ENCODE measurements at regions not wholly inside any gene's neighbourhood (a gene's known extent, or its start where the extent isn't known, plus 50 kb on each side); places are given as distances from the start of the nearest gene placed in this dataset.

DNA sequence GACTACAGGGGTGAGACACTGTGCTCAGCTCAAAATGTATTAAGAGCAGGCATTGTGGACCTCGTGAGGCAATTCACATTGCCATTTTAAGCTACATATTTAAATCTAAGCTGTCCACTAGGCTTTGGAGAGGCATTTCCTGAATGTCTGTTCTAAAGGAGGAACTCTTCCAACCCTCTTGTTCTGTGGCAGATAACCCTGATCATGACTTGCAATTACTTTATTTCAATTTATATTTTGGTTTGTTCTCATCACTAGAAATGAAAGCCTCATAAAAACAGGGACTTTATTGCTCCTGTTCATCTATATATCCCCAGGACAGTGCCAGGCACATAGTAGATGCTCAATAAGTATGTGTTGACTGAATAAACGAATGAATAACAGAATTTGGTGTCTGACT is 84.0 kb upstream of the SALL4 start:
- no peak for ATAC-seq (replicated peaks)
- Mint-ChIP-seq H3K9me3 (no peaks in the 10 kb centered on the region), H3K27me3 (peaks cover 0 to 13% of the 10 kb centered on the region in 2 donors), H3K4me3 (no peak overlapping the region), H3K4me1 (ENCODE audit: low read depth in 2 of 2) (no peaks in the 10 kb centered on the region), H3K27ac (no peak overlapping the region), H3K36me3 (ENCODE audit: insufficient read depth) (no peaks in the 10 kb centered on the region)
- no peak for DNase-seq

DNA sequence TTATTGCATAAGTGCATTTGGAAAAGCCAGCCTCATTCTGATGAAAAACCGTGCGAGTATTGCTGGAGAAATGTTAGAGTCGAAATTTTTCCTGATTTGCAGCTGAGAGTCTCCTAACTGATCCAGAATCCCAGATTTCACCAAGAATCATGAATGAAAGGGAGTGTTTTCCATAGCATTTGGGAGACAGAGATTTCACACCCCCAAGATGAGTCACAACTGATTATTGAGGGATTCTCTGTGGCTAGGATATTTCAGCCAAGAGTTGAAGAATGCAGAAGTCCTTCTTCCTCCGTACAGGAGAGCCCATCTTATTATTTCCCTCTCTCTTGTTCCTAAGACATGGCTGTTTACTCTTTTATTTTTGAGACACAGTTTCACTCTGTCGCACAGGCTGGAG is 82.2 kb upstream of the SALL4 start:
- no peaks in the 10 kb centered on the region for H3K36me3 Mint-ChIP-seq (ENCODE audit: insufficient read depth)
- H3K4me1 Mint-ChIP-seq (ENCODE audit: low read depth in 2 of 2) = no peaks in the 10 kb centered on the region
- H3K9me3 Mint-ChIP-seq = no peaks in the 10 kb centered on the region

DNA sequence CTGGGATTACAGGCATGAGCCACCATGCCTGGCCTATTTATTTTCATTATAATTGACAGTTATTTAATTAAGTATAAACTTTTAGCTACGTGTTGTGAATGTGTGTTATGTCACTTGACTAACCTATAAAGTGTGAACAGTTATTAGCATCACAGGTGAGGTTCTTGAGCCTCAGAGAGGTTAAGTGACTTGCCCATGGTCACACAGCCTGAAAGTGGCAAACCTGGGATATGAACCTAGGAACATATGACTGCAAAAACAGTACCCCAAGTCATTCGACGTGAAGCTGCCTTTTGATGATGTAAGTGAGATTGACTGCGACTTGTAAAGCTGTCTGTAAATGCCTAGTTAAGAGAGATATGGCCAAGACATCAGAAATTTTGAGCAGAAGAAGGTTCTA is 77.9 kb upstream of the SALL4 start:
- Mint-ChIP-seq H3K27ac (no peak overlapping the region), H3K27me3 (peaks cover 0 to 21% of the 10 kb centered on the region in 2 donors)

More for the DNA sequence above, 82.2 kb upstream of the SALL4 start:
- no peak overlapping the region for H3K4me3 Mint-ChIP-seq
- ATAC-seq (replicated peaks) (no peak), DNase-seq (no peak)
- H3K27ac Mint-ChIP-seq = no peak overlapping the region
- H3K27me3 Mint-ChIP-seq = peaks cover 0 to 13% of the 10 kb centered on the region in 2 donors

DNA sequence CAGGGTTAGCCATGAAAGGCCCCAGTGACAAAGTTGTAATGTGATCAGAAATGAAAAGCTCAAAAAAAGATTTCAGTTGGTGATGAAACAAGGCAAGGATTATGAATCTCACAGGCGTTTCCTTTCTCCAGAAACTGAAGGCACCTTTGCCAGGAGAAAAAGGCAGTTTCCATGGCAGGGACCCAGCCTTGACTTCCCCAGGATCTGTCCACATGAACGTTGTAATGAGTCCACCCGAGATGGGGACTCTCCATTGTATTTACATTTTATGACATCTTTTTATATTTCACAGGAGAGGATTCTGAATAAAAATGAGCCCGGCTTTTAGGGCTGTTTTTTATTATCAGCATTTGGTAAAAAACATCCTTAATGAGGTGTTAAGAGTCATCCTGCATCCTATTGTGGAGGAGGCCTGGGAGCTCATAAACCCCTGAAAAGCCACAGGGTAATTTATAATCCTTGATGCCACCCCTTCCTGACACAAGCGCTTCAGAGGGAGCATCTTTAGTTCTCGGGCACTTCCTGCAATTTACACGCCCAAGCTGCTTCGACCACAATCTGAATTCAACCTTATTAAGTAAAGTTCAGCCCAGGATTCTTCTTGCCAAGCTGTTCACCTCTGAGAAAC is 74.1 kb upstream of the SALL4 start:
- no peaks in the 10 kb centered on the region for H3K36me3 Mint-ChIP-seq (ENCODE audit: insufficient read depth)
- no peak overlapping the region for H3K4me3 Mint-ChIP-seq
- no peak overlapping the region for H3K27ac Mint-ChIP-seq
- no peak for ATAC-seq (replicated peaks)
- no peaks in the 10 kb centered on the region for H3K9me3 Mint-ChIP-seq
- DNase-seq = no peak
- H3K4me1 Mint-ChIP-seq (ENCODE audit: low read depth in 2 of 2) = no peaks in the 10 kb centered on the region
- H3K27me3 Mint-ChIP-seq = peaks cover 0 to 18% of the 10 kb centered on the region in 2 donors

More for the DNA sequence above, 77.9 kb upstream of the SALL4 start:
- Mint-ChIP-seq H3K36me3 (ENCODE audit: insufficient read depth) (no peaks in the 10 kb centered on the region), H3K4me1 (ENCODE audit: low read depth in 2 of 2) (no peaks in the 10 kb centered on the region), H3K9me3 (no peaks in the 10 kb centered on the region), H3K4me3 (no peak overlapping the region)
- ATAC-seq (replicated peaks) = no peak
- DNase-seq = no peak

DNA sequence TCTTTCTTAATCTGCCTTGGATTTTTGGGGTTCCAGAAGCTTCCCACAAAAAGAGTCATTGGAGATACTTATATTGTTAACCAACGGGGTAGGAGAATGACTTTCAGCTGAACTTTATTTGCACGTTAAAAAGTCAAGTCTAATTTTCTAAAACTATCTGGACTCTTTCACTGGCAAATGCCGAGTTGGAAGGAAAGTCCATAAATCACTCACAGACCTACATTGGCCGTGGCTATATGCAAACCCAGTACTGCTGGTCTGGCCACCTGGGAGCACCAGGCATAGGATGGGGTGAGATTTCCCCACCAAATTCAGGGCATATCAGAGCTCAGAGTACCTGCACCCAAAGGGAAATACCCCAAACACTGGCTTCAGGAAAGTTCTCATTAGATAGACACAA is 71.3 kb upstream of the SALL4 start:
- Mint-ChIP-seq H3K36me3 (ENCODE audit: insufficient read depth) (no peaks in the 10 kb centered on the region), H3K4me1 (ENCODE audit: low read depth in 2 of 2) (no peaks in the 10 kb centered on the region), H3K27me3 (peaks cover 0 to 18% of the 10 kb centered on the region in 2 donors), H3K4me3 (no peak overlapping the region), H3K27ac (no peak overlapping the region), H3K9me3 (no peaks in the 10 kb centered on the region)
- DNase-seq (no peak), ATAC-seq (replicated peaks) (no peak)

DNA sequence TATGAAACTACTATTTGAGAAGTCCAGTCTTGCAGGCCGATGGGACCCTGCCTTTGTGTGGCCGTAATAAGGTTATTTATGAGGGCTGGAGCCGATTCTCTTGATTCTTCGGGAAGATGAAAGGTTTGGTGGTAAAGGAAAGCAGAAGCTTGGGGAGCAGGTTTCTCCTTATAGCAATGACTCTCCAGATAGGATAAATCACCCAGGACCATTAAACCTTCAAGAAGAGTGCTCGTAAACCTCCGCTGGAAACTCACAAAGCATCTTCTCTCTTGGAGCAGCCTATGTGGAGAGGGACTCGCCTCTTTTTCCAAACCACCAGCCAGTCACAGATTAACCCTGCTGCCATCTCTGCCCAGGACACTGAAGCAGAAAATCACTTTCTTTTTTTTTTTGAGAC is 69.6 kb upstream of the SALL4 start:
- DNase-seq (no peak), ATAC-seq (replicated peaks) (no peak)
- Mint-ChIP-seq H3K4me3 (no peak overlapping the region), H3K36me3 (ENCODE audit: insufficient read depth) (no peaks in the 10 kb centered on the region), H3K9me3 (no peaks in the 10 kb centered on the region), H3K27me3 (peaks cover 0 to 20% of the 10 kb centered on the region in 2 donors), H3K27ac (no peak overlapping the region), H3K4me1 (ENCODE audit: low read depth in 2 of 2) (no peaks in the 10 kb centered on the region)

DNA sequence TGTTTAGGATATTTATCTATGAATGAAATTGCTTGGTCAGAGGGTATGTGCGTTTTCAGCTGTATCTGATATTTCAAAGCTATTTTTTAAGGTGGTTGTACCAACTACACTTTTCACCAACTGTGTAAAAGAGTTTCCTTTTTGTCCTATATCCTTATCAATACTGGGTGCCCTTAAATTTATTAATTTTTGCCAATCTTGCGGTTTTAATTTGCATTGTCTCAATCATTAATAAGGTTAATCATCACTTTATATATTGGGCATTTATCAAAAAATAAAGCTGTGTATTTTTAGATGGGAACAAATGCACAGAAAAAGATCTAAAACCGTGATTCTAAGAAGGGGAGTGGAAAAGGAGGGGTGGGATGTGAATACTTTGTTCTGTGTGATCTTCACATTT is 66.7 kb upstream of the SALL4 start:
- ATAC-seq (replicated peaks) (no peak), DNase-seq (no peak)
- Mint-ChIP-seq H3K4me1 (ENCODE audit: low read depth in 2 of 2) (no peaks in the 10 kb centered on the region), H3K9me3 (no peaks in the 10 kb centered on the region), H3K4me3 (no peak overlapping the region), H3K27me3 (peaks cover 9 to 36% of the 10 kb centered on the region in 2 donors), H3K27ac (no peak overlapping the region), H3K36me3 (ENCODE audit: insufficient read depth) (no peaks in the 10 kb centered on the region)

DNA sequence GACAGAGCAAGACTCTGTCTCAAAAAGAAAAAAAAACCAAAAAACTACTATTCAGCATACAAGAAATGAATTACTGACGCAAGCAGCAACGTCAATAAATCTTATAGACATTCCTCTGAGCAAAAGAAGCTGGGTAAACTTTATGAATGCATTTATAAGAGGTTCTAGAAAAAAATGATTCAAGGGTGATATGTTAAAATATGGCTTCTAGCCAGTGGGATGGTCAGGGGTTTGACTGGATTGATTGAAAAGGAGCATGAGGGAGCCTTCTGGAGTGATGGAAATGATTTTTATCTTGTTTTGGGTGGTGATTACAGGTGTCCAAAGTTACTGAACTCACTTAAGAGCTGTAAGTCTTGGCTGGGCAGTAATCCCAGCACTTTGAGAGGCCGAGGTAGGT is 64.9 kb upstream of the SALL4 start:
- no peak overlapping the region for H3K4me3 Mint-ChIP-seq
- H3K36me3 Mint-ChIP-seq (ENCODE audit: insufficient read depth) = no peaks in the 10 kb centered on the region
- H3K4me1 Mint-ChIP-seq (ENCODE audit: low read depth in 2 of 2) = no peaks in the 10 kb centered on the region
- H3K27me3 Mint-ChIP-seq = peaks cover 9 to 45% of the 10 kb centered on the region in 2 donors
- no peak for ATAC-seq (replicated peaks)
- DNase-seq = no peak
- H3K9me3 Mint-ChIP-seq = no peaks in the 10 kb centered on the region
- H3K27ac Mint-ChIP-seq = no peak overlapping the region

DNA sequence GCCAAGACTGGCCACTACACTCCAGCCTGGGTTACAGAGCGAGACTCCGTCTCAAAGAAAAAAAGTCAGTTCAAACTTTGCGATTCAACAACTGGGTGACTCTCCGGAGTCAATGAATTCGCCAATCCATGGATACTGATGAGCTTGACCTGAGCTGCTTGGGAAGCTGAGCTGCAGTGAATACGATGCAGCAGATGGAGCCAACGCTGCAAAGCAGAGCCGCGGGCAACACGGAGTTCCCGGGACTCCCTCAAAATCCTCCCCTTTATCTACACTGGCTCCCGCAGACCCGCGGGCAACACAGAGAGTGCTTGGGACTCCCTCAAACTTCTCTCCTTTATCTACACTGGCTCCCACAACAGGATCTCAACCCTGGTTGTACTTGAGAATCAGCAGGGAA is 62.6 kb upstream of the SALL4 start:
- Mint-ChIP-seq H3K4me3 (no peak overlapping the region), H3K9me3 (no peaks in the 10 kb centered on the region), H3K4me1 (ENCODE audit: low read depth in 2 of 2) (no peaks in the 10 kb centered on the region), H3K27me3 (peaks cover 22 to 54% of the 10 kb centered on the region in 2 donors), H3K27ac (no peak overlapping the region), H3K36me3 (ENCODE audit: insufficient read depth) (no peaks in the 10 kb centered on the region)
- DNase-seq = no peak
- ATAC-seq (replicated peaks) = no peak

DNA sequence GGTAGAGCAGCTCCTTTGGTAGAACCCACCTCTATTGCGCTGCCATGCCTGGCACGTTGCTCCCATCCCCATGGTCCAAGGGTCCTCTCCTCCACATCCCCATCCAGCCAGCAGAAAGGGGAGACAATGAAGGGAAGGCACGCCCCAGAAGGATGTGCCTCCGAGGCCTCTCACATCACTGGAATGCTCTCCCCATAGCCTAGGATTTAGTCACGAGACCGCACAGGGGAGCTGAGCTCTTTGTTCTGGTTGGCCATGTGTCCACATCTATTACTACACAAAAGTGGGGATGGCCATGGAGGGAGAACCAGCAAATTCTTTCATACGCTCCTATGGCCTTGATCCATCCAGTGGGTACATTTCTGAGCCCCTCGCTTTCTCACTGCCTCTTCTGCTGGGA is 60.5 kb upstream of the SALL4 start:
- H3K9me3 Mint-ChIP-seq = no peaks in the 10 kb centered on the region
- no peak for DNase-seq
- H3K4me1 Mint-ChIP-seq (ENCODE audit: low read depth in 2 of 2) = no peaks in the 10 kb centered on the region
- no peak for ATAC-seq (replicated peaks)
- H3K27me3 Mint-ChIP-seq = peaks cover 22 to 75% of the 10 kb centered on the region in 2 donors
- H3K36me3 Mint-ChIP-seq (ENCODE audit: insufficient read depth) = no peaks in the 10 kb centered on the region
- no peak overlapping the region for H3K4me3 Mint-ChIP-seq
- H3K27ac Mint-ChIP-seq = no peak overlapping the region

DNA sequence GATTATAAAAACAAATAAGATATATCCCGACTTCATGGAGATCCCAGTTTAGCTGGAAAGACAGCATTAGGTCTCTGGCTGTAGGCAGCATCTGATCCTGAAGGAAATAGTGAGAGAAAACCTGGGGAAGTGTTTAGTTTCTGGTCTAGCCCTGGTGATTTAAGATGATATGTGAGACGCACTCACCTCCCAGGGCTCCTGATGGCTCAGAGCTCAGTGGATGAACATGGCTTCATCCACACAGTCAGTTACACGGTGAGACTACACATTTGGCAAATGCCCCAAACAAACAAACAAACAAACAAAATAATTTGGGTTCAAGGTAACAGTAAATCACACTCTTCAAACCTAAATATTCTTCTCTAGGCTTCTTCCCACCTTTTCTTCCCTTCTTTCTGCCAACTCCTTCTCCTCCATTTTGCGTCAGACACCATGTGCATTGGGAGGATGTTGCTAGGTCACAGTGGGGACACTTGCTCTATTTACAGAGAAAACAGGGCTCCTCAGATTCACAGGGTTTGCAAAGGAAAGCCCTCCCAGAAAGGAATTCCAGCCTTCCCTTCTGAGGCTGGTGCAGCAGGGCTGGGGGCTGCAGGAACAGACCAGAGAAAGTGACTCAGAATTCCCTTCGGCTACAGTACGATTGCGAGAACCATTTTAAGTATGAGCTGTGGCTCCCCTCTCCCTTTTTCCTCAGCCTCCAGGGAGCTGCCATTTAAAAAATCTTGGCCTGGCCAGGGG is 59.6 kb upstream of the SALL4 start:
- H3K4me1 Mint-ChIP-seq (ENCODE audit: low read depth in 2 of 2) = no peaks in the 10 kb centered on the region
- DNase-seq = no peak
- H3K4me3 Mint-ChIP-seq = no peak overlapping the region
- H3K27me3 Mint-ChIP-seq = peaks cover 24 to 77% of the 10 kb centered on the region in 2 donors
- no peaks in the 10 kb centered on the region for H3K9me3 Mint-ChIP-seq
- no peak overlapping the region for H3K27ac Mint-ChIP-seq
- ATAC-seq (replicated peaks) = no peak
- H3K36me3 Mint-ChIP-seq (ENCODE audit: insufficient read depth) = no peaks in the 10 kb centered on the region

DNA sequence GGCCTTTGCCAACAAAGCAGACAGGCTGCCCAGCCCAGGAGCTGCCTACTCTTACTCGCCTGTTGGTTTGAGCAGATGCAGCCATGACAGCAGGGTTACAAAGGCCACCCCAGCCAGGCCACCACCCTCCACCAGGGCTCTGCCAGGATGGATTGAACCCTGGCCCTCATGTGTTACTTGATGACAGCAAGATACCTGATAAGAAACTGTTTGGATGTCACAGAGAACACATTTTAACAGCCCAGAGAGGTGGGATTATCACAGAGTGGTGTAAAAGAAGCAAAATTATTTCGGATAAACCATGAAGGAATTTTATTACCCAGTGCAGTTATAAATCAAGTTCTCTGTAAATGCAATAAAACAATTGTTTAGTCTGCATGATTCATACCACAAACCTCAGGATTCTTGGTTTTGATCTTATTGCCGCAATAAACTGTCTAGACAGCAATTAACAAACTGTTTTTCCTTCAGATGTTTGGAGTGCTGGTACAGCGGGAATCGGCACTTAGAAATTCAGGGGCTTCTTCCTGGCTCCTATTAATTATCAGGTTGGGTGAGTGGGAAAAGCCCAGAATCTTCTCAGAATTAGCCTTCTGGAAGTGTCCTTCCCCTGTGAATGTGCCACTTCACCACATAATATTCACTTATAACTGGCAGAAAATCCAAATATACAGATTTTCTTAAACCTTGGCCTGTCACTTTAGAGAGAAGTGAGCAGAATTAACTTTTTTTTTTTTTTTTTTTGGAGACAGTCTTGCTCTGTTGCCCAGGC is 58.0 kb upstream of the SALL4 start:
- H3K36me3 Mint-ChIP-seq (ENCODE audit: insufficient read depth) = no peaks in the 10 kb centered on the region
- H3K27ac Mint-ChIP-seq = no peak overlapping the region
- peaks cover 22 to 84% of the 10 kb centered on the region in 2 donors for H3K27me3 Mint-ChIP-seq
- H3K9me3 Mint-ChIP-seq = no peaks in the 10 kb centered on the region
- ATAC-seq (replicated peaks) = no peak
- H3K4me1 Mint-ChIP-seq (ENCODE audit: low read depth in 2 of 2) = no peaks in the 10 kb centered on the region
- DNase-seq = no peak
- no peak overlapping the region for H3K4me3 Mint-ChIP-seq

DNA sequence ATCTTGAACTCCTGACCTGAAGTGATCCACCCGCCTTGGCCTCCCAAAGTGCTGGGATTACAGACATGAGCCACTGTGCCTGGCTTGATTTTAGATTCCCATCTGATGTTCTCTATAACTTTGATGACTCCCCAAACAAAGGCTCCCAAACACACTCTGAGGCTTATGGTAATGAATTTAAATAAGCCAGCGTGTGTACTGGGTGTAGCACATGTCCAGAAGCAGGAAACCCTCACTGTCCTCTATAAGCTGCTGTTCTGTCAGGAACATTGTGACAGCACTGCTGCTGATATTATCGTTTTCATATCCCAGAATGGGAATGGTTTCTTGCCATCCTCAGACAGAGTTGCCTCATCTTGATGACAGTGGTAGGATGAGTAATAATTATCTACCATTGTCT is 54.1 kb upstream of the SALL4 start:
- H3K4me1 Mint-ChIP-seq (ENCODE audit: low read depth in 2 of 2) = no peaks in the 10 kb centered on the region
- H3K36me3 Mint-ChIP-seq (ENCODE audit: insufficient read depth) = no peaks in the 10 kb centered on the region
- H3K4me3 Mint-ChIP-seq = no peak overlapping the region
- H3K27ac Mint-ChIP-seq = no peak overlapping the region
- peaks cover 11 to 54% of the 10 kb centered on the region in 2 donors for H3K27me3 Mint-ChIP-seq
- DNase-seq (no peak), ATAC-seq (replicated peaks) (no peak)
- H3K9me3 Mint-ChIP-seq = no peaks in the 10 kb centered on the region

DNA sequence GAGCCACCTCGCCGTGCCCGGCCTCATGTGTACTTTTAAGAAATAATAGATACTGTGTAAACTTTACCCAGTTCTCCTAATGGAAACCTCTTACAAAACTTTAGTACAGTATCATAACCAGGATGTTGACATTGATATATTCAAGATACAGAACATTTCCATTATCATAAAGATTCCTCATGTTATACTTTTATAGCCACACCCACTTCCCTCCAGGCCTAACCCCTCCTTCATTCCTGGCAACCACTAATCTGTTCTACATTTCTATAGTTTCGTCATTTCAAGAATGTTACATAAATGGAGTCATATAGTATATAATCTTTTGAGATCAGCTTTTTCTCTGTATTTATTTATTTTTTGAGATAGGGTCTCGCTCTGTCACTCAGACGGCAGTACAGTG is 52.6 kb upstream of the SALL4 start:
- no peak for ATAC-seq (replicated peaks)

More for the DNA sequence above, 52.6 kb upstream of the SALL4 start:
- Mint-ChIP-seq H3K36me3 (ENCODE audit: insufficient read depth) (no peaks in the 10 kb centered on the region), H3K9me3 (no peaks in the 10 kb centered on the region), H3K27ac (no peak overlapping the region), H3K4me3 (no peak overlapping the region), H3K27me3 (peaks cover 6 to 45% of the 10 kb centered on the region in 2 donors), H3K4me1 (ENCODE audit: low read depth in 2 of 2) (no peaks in the 10 kb centered on the region)
- DNase-seq = no peak

Data from effector memory CD8-positive, alpha-beta T cell (primary cell).